ENCODE measurements at regions not wholly inside any gene's neighbourhood (a gene's known extent, or its start where the extent isn't known, plus 50 kb on each side); places are given as distances from the start of the nearest gene placed in this dataset.
A peak's percentile ranks its signal among the peaks of the same experiment; 100 is the strongest.

DNA sequence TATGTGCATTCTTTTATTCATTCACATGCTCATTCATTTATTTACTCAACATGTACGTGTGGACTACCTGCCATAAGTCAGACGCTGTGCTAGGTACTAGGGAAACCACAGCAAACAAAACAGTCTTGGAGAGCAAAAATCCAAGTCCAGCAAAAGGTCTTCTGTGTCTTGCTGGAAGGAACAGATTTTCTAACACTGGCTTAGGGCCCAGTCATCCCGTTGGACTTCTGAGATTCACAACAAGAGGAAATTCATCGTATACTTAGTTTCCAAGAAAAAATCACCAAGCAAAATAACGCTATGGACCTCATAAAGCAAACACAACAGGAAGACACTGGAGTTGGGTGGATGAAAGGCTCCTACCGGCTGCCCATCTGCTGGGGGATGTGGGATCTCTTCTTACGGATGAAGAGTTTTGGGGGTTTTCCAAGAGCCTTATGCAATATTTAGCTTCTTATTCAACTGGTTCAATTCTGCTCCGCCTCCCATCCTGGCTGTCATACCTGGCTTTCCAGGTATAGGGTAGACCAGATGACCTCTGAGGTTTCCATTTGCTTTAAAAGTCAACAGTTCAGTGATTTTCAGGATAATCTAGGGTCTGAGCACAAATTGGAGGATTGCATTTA, 262.7 kb downstream of the HAUS1 start:
- H2AFZ ChIP-seq (replicated peaks): no peak overlapping the region
- Mint-ChIP-seq H3K27me3 (ENCODE audit: insufficient read depth, low read depth) (peaks cover 2% of the 10 kb centered on the region), H3K4me3 (no peak overlapping the region), H3K36me3 (peaks cover 29% of the 10 kb centered on the region), H3K4me1 (peaks cover 13% of the 10 kb centered on the region), H3K27ac (no peak overlapping the region), H3K9me3 (no peaks in the 10 kb centered on the region)
- H3K27ac ChIP-seq: no peak overlapping the region
- no peak for DNase-seq (ENCODE audit: low spot score)
- no peaks in the 10 kb centered on the region for H3K27me3 ChIP-seq
- no peaks in the 10 kb centered on the region for H3K36me3 ChIP-seq
- H3K4me2 ChIP-seq: no peak overlapping the region
- no peaks in the 10 kb centered on the region for H3K9me3 ChIP-seq (ENCODE audit: low read depth)
- no peak overlapping the region for H3K9ac ChIP-seq
- TF ChIP-seq, protein P1, sequence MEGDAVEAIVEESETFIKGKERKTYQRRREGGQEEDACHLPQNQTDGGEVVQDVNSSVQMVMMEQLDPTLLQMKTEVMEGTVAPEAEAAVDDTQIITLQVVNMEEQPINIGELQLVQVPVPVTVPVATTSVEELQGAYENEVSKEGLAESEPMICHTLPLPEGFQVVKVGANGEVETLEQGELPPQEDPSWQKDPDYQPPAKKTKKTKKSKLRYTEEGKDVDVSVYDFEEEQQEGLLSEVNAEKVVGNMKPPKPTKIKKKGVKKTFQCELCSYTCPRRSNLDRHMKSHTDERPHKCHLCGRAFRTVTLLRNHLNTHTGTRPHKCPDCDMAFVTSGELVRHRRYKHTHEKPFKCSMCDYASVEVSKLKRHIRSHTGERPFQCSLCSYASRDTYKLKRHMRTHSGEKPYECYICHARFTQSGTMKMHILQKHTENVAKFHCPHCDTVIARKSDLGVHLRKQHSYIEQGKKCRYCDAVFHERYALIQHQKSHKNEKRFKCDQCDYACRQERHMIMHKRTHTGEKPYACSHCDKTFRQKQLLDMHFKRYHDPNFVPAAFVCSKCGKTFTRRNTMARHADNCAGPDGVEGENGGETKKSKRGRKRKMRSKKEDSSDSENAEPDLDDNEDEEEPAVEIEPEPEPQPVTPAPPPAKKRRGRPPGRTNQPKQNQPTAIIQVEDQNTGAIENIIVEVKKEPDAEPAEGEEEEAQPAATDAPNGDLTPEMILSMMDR (IDR thresholded peaks at IDR 0.05): no peak
- no peak for TF ChIP-seq EZH2 (IDR thresholded peaks at IDR 0.05)
- TF ChIP-seq EZH2phosphoT487 (IDR thresholded peaks at IDR 0.05): no peak
- H4K20me1 ChIP-seq (ENCODE audit: low read depth): peaks cover 62% of the 10 kb centered on the region
- no peaks in the 10 kb centered on the region for H3F3A ChIP-seq (ENCODE audit: low read depth)
- H3K4me1 ChIP-seq: no peaks in the 10 kb centered on the region
- H3K79me2 ChIP-seq (ENCODE audit: low read depth): no peaks in the 10 kb centered on the region
- no peak overlapping the region for H3K4me3 ChIP-seq

DNA sequence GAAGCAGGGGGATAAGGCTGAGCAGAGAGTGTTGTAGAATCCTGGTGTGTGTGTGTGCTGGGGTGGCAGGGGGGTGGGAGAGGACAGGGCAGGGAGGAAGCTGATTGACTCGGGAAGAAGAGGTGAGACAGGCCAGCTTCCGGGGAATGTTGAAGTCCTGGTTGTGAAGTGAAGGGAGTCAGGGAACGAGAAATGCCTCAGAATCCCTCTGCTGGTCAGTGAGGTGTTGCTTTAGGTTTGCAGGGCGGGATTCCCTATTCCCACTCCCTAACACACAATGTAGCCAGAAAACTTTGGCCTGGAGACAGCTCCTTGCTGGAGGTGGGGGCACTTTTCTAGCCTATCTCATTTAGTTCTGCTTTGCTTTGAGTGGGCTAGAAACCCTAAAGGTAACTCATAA, 265.1 kb downstream of the HAUS1 start:
- Mint-ChIP-seq H3K9me3 (no peaks in the 10 kb centered on the region), H3K4me3 (no peak overlapping the region), H3K27ac (no peak overlapping the region), H3K27me3 (ENCODE audit: insufficient read depth, low read depth) (peaks cover 2% of the 10 kb centered on the region), H3K4me1 (peaks cover 35% of the 10 kb centered on the region), H3K36me3 (peaks cover 20% of the 10 kb centered on the region)
- H3K4me2 ChIP-seq: no peak overlapping the region
- no peak for TF ChIP-seq EZH2phosphoT487 (IDR thresholded peaks at IDR 0.05)
- TF ChIP-seq, protein P1 (IDR thresholded peaks at IDR 0.05): peak; percentile 38
- H3K79me2 ChIP-seq (ENCODE audit: low read depth): no peaks in the 10 kb centered on the region
- peaks cover 78% of the 10 kb centered on the region for H4K20me1 ChIP-seq (ENCODE audit: low read depth)
- H3K9me3 ChIP-seq (ENCODE audit: low read depth): no peaks in the 10 kb centered on the region
- no peak overlapping the region for H2AFZ ChIP-seq (replicated peaks)
- peak; percentile 49 for DNase-seq (ENCODE audit: low spot score)
- no peak overlapping the region for H3K9ac ChIP-seq
- H3K27me3 ChIP-seq: no peaks in the 10 kb centered on the region
- H3F3A ChIP-seq (ENCODE audit: low read depth): no peaks in the 10 kb centered on the region
- no peaks in the 10 kb centered on the region for H3K36me3 ChIP-seq
- no peak overlapping the region for H3K27ac ChIP-seq
- H3K4me3 ChIP-seq: no peak overlapping the region
- H3K4me1 ChIP-seq: peaks cover 21% of the 10 kb centered on the region

DNA sequence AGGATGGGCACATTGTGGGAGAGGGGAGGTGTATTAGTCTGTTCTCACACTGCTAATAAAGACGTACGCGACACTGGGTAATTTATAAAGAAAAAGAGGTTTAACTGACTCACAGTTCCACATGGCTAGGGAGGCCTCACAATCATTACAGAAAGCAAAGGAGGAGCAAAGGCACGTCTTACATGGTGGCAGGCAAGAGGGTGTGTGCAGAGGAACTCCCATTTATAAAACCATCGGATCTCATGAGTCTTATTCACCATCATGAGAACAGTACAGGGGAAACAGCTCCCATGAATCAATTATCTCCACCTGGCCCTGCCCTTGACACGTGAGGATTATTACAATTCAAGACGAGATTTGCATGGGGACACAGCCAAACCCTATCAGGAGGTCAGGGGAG, 266.7 kb downstream of the HAUS1 start:
- Mint-ChIP-seq H3K4me3 (no peak overlapping the region), H3K27me3 (ENCODE audit: insufficient read depth, low read depth) (no peaks in the 10 kb centered on the region), H3K4me1 (peaks cover 49% of the 10 kb centered on the region), H3K9me3 (no peaks in the 10 kb centered on the region), H3K27ac (peak overlapping the region; percentile 44), H3K36me3 (peaks cover 16% of the 10 kb centered on the region)
- Histone ChIP-seq H3K27me3 (no peaks in the 10 kb centered on the region), H3K4me1 (peaks cover 28% of the 10 kb centered on the region), H3K36me3 (no peaks in the 10 kb centered on the region), H3K4me2 (no peak overlapping the region), H4K20me1 (ENCODE audit: low read depth) (peaks cover 81% of the 10 kb centered on the region), H3K27ac (no peak overlapping the region), H3F3A (ENCODE audit: low read depth) (no peaks in the 10 kb centered on the region), H3K9ac (no peak overlapping the region), H3K79me2 (ENCODE audit: low read depth) (no peaks in the 10 kb centered on the region), H2AFZ (replicated peaks) (no peak overlapping the region), H3K9me3 (ENCODE audit: low read depth) (no peaks in the 10 kb centered on the region), H3K4me3 (no peak overlapping the region)
- DNase-seq (ENCODE audit: low spot score): no peak
- no peak for TF ChIP-seq EZH2 (IDR thresholded peaks at IDR 0.05)
- TF ChIP-seq, protein P1 (IDR thresholded peaks at IDR 0.05): no peak
- TF ChIP-seq EZH2phosphoT487 (IDR thresholded peaks at IDR 0.05): no peak
